ENCODE measurements at regions not wholly inside any gene's neighbourhood (a gene's known extent, or its start where the extent isn't known, plus 50 kb on each side); places are given as distances from the start of the nearest gene placed in this dataset.
"Not testable (repeated sequence)": the region's sequence is repeated elsewhere in the genome, so short reads cannot be mapped to it uniquely, and the experiment has no call there.

GRCh38 chr4:147285751-147286150 is 195.1 kb upstream of the EDNRA start:
- Histone ChIP-seq H3K9ac (ENCODE audit: low read length in 2 of 2) (no peak overlapping the region), H3K4me3 (ENCODE audit: low read length in 2 of 2) (no peak overlapping the region), H3K27me3 (ENCODE audit: control insufficient read depth in 1 of 2, insufficient read depth in 2 of 2, low read length in 2 of 2) (no peaks in the 10 kb centered on the region), H3K27ac (ENCODE audit: low read length) (no peak overlapping the region), H3K4me1 (ENCODE audit: control insufficient read depth, insufficient read depth, low read length) (no peaks in the 10 kb centered on the region), H3K36me3 (ENCODE audit: control insufficient read depth in 2 of 2, insufficient read depth in 2 of 2, low read length in 2 of 2) (no peaks in the 10 kb centered on the region), H3K9me3 (ENCODE audit: control insufficient read depth in 2 of 2, low read length in 2 of 2) (no peaks in the 10 kb centered on the region)

- H3K4me1 ChIP-seq (ENCODE audit: control insufficient read depth, insufficient read depth, low read length), result no peaks in the 10 kb centered on the region
- no peaks in the 10 kb centered on the region for H3K9me3 ChIP-seq (ENCODE audit: control insufficient read depth in 2 of 2, low read length in 2 of 2)
- H3K36me3 ChIP-seq (ENCODE audit: control insufficient read depth in 2 of 2, insufficient read depth in 2 of 2, low read length in 2 of 2), result no peaks in the 10 kb centered on the region
- H3K4me3 ChIP-seq (ENCODE audit: low read length in 2 of 2), result no peak overlapping the region
- no peak overlapping the region for H3K27ac ChIP-seq (ENCODE audit: low read length)
- no peaks in the 10 kb centered on the region for H3K27me3 ChIP-seq (ENCODE audit: control insufficient read depth in 1 of 2, insufficient read depth in 2 of 2, low read length in 2 of 2)
- H3K9ac ChIP-seq (ENCODE audit: low read length in 2 of 2), result no peak overlapping the region
Observed at GRCh38 chr4:147286846-147287587, 193.9 kb upstream of the EDNRA start.

- H3K27ac ChIP-seq (ENCODE audit: low read length), result no peak overlapping the region
- H3K9ac ChIP-seq (ENCODE audit: low read length in 2 of 2), result no peak overlapping the region
- no peaks in the 10 kb centered on the region for H3K4me1 ChIP-seq (ENCODE audit: control insufficient read depth, insufficient read depth, low read length)
- no peaks in the 10 kb centered on the region for H3K27me3 ChIP-seq (ENCODE audit: control insufficient read depth in 1 of 2, insufficient read depth in 2 of 2, low read length in 2 of 2)
- H3K36me3 ChIP-seq (ENCODE audit: control insufficient read depth in 2 of 2, insufficient read depth in 2 of 2, low read length in 2 of 2), result no peaks in the 10 kb centered on the region
- no peak overlapping the region for H3K4me3 ChIP-seq (ENCODE audit: low read length in 2 of 2)
- H3K9me3 ChIP-seq (ENCODE audit: control insufficient read depth in 2 of 2, low read length in 2 of 2), result no peaks in the 10 kb centered on the region
Observed at GRCh38 chr4:147287588-147287890, 193.4 kb upstream of the EDNRA start.

GRCh38 chr4:147288512-147288911 is 192.4 kb upstream of the EDNRA start:
- no peaks in the 10 kb centered on the region for H3K9me3 ChIP-seq (ENCODE audit: control insufficient read depth in 2 of 2, low read length in 2 of 2)
- H3K4me3 ChIP-seq (ENCODE audit: low read length in 2 of 2), result no peak overlapping the region
- no peak overlapping the region for H3K9ac ChIP-seq (ENCODE audit: low read length in 2 of 2)
- no peaks in the 10 kb centered on the region for H3K27me3 ChIP-seq (ENCODE audit: control insufficient read depth in 1 of 2, insufficient read depth in 2 of 2, low read length in 2 of 2)
- H3K4me1 ChIP-seq (ENCODE audit: control insufficient read depth, insufficient read depth, low read length), result no peaks in the 10 kb centered on the region
- H3K36me3 ChIP-seq (ENCODE audit: control insufficient read depth in 2 of 2, insufficient read depth in 2 of 2, low read length in 2 of 2), result no peaks in the 10 kb centered on the region
- no peak overlapping the region for H3K27ac ChIP-seq (ENCODE audit: low read length)

- H3K27ac ChIP-seq (ENCODE audit: low read length), result no peak overlapping the region
- no peaks in the 10 kb centered on the region for H3K9me3 ChIP-seq (ENCODE audit: control insufficient read depth in 2 of 2, low read length in 2 of 2)
- no peak overlapping the region for H3K9ac ChIP-seq (ENCODE audit: low read length in 2 of 2)
- H3K4me3 ChIP-seq (ENCODE audit: low read length in 2 of 2), result no peak overlapping the region
- H3K36me3 ChIP-seq (ENCODE audit: control insufficient read depth in 2 of 2, insufficient read depth in 2 of 2, low read length in 2 of 2), result no peaks in the 10 kb centered on the region
- no peaks in the 10 kb centered on the region for H3K4me1 ChIP-seq (ENCODE audit: control insufficient read depth, insufficient read depth, low read length)
- H3K27me3 ChIP-seq (ENCODE audit: control insufficient read depth in 1 of 2, insufficient read depth in 2 of 2, low read length in 2 of 2), result no peaks in the 10 kb centered on the region
Observed at GRCh38 chr4:147289181-147289580, 191.7 kb upstream of the EDNRA start.

- H3K27me3 ChIP-seq (ENCODE audit: control insufficient read depth in 1 of 2, insufficient read depth in 2 of 2, low read length in 2 of 2); H3K9me3 ChIP-seq (ENCODE audit: control insufficient read depth in 2 of 2, low read length in 2 of 2); H3K4me3 ChIP-seq (ENCODE audit: low read length in 2 of 2); H3K27ac ChIP-seq (ENCODE audit: low read length); H3K4me1 ChIP-seq (ENCODE audit: control insufficient read depth, insufficient read depth, low read length); H3K9ac ChIP-seq (ENCODE audit: low read length in 2 of 2); H3K36me3 ChIP-seq (ENCODE audit: control insufficient read depth in 2 of 2, insufficient read depth in 2 of 2, low read length in 2 of 2): not testable (repeated sequence)
Observed at GRCh38 chr4:147292604-147293313, 188.1 kb upstream of the EDNRA start.

GRCh38 chr4:147293314-147293677 is 187.6 kb upstream of the EDNRA start:
- not testable (repeated sequence) for H3K27me3 ChIP-seq (ENCODE audit: control insufficient read depth in 1 of 2, insufficient read depth in 2 of 2, low read length in 2 of 2); H3K9ac ChIP-seq (ENCODE audit: low read length in 2 of 2); H3K4me1 ChIP-seq (ENCODE audit: control insufficient read depth, insufficient read depth, low read length); H3K9me3 ChIP-seq (ENCODE audit: control insufficient read depth in 2 of 2, low read length in 2 of 2); H3K27ac ChIP-seq (ENCODE audit: low read length); H3K36me3 ChIP-seq (ENCODE audit: control insufficient read depth in 2 of 2, insufficient read depth in 2 of 2, low read length in 2 of 2); H3K4me3 ChIP-seq (ENCODE audit: low read length in 2 of 2)

GRCh38 chr4:147299205-147299604 is 181.7 kb upstream of the EDNRA start:
- no peaks in the 10 kb centered on the region for H3K36me3 ChIP-seq (ENCODE audit: control insufficient read depth in 2 of 2, insufficient read depth in 2 of 2, low read length in 2 of 2)

GRCh38 chr4:147303174-147303872 is 177.6 kb upstream of the EDNRA start:
- Histone ChIP-seq H3K27me3 (ENCODE audit: control insufficient read depth in 1 of 2, insufficient read depth in 2 of 2, low read length in 2 of 2) (no peaks in the 10 kb centered on the region), H3K9ac (ENCODE audit: low read length in 2 of 2) (no peak overlapping the region), H3K4me3 (ENCODE audit: low read length in 2 of 2) (no peak overlapping the region), H3K27ac (ENCODE audit: low read length) (no peak overlapping the region), H3K9me3 (ENCODE audit: control insufficient read depth in 2 of 2, low read length in 2 of 2) (no peaks in the 10 kb centered on the region), H3K4me1 (ENCODE audit: control insufficient read depth, insufficient read depth, low read length) (no peaks in the 10 kb centered on the region), H3K36me3 (ENCODE audit: control insufficient read depth in 2 of 2, insufficient read depth in 2 of 2, low read length in 2 of 2) (no peaks in the 10 kb centered on the region)

More at GRCh38 chr4:147299205-147299604, 181.7 kb upstream of the EDNRA start:
- no peaks in the 10 kb centered on the region for H3K9me3 ChIP-seq (ENCODE audit: control insufficient read depth in 2 of 2, low read length in 2 of 2)
- no peak overlapping the region for H3K27ac ChIP-seq (ENCODE audit: low read length)
- no peaks in the 10 kb centered on the region for H3K4me1 ChIP-seq (ENCODE audit: control insufficient read depth, insufficient read depth, low read length)
- no peak overlapping the region for H3K4me3 ChIP-seq (ENCODE audit: low read length in 2 of 2)
- no peaks in the 10 kb centered on the region for H3K27me3 ChIP-seq (ENCODE audit: control insufficient read depth in 1 of 2, insufficient read depth in 2 of 2, low read length in 2 of 2)
- H3K9ac ChIP-seq (ENCODE audit: low read length in 2 of 2), result no peak overlapping the region

GRCh38 chr4:147303873-147304229 is 177.0 kb upstream of the EDNRA start:
- Histone ChIP-seq H3K4me3 (ENCODE audit: low read length in 2 of 2) (no peak overlapping the region), H3K4me1 (ENCODE audit: control insufficient read depth, insufficient read depth, low read length) (no peaks in the 10 kb centered on the region), H3K9me3 (ENCODE audit: control insufficient read depth in 2 of 2, low read length in 2 of 2) (no peaks in the 10 kb centered on the region), H3K27ac (ENCODE audit: low read length) (no peak overlapping the region), H3K36me3 (ENCODE audit: control insufficient read depth in 2 of 2, insufficient read depth in 2 of 2, low read length in 2 of 2) (no peaks in the 10 kb centered on the region), H3K27me3 (ENCODE audit: control insufficient read depth in 1 of 2, insufficient read depth in 2 of 2, low read length in 2 of 2) (no peaks in the 10 kb centered on the region), H3K9ac (ENCODE audit: low read length in 2 of 2) (no peak overlapping the region)

Measured in stomach smooth muscle (tissue), 2 donors.